Naive thymus-derived CD4-positive, alpha-beta T cell (primary cell): ENCODE measurements at regions not wholly inside any gene's neighbourhood (a gene's known extent, or its start where the extent isn't known, plus 50 kb on each side); places are given as distances from the start of the nearest gene placed in this dataset.

Source experiments
- ATAC-seq: fragments of 150-1000 bp; cut with Tn5 transposase; 2 replicates; pipeline ENCODE4 v1.10.0; 2021; ENCODE audit warnings: mild to moderate bottlenecking, moderate library complexity
- CTCF ChIA-PET: fragments of 350-600 bp; sonication (Branson Sonifier 250); formaldehyde crosslinking; loops from one replicate; lab custom pipeline; 2021; ENCODE audit warnings: antibody characterized with exemption; lab: Charles Lee
- POLR2A ChIA-PET: fragments of 350-600 bp; sonication (Branson Sonifier 250); formaldehyde crosslinking; loops from one replicate; lab custom pipeline; 2021; ENCODE audit warnings: antibody characterized with exemption, inconsistent platforms; lab: Charles Lee
- DNase-seq, 9 donors: peaks; one replicate each; pipeline versions ENCODE4 v3.0.0 to v3.0.0-alpha.2; 2020 to 2022; ENCODE audit warnings: mixed read lengths in 1 of 9
- H3K27ac ChIP-seq: one replicate; pipeline ENCODE4 v1.7.0; 2013; ENCODE audit warnings: mild to moderate bottlenecking, low read depth, low read length, moderate library complexity
- H3K27me3 ChIP-seq, 2 donors: one replicate each; pipeline ENCODE4 v1.7.0; 2013; ENCODE audit warnings: low read length in 2 of 2, mild to moderate bottlenecking in 2 of 2, moderate library complexity in 2 of 2; ENCODE audit not compliant: control insufficient read depth in 2 of 2, insufficient read depth in 2 of 2
- H3K36me3 ChIP-seq, 3 experiments: 1 replicate in 2 of 3; 2 replicates in 1 of 3; pipeline ENCODE4 v1.7.0; 2013; ENCODE audit warnings: low read length in 3 of 3, mild to moderate bottlenecking in 3 of 3, moderate library complexity in 1 of 3; ENCODE audit not compliant: insufficient read depth in 3 of 3, control insufficient read depth in 2 of 3
- H3K4me1 ChIP-seq, 2 donors: one replicate each; pipeline ENCODE4 v1.7.0; 2013; ENCODE audit warnings: low read length in 2 of 2, mild to moderate bottlenecking in 2 of 2, moderate library complexity in 1 of 2; ENCODE audit not compliant: control insufficient read depth in 2 of 2, insufficient read depth in 2 of 2
- H3K4me3 ChIP-seq: 2 replicates; pipeline ENCODE4 v1.7.0; 2013; ENCODE audit warnings: mild to moderate bottlenecking, low read length
- H3K9me3 ChIP-seq, 3 experiments: 1 replicate in 2 of 3; 2 replicates in 1 of 3; pipeline ENCODE4 v1.7.0; 2013; ENCODE audit warnings: low read length in 3 of 3; ENCODE audit not compliant: control insufficient read depth in 2 of 3
- H3K27ac Mint-ChIP-seq, 9 donors: one replicate each; pipeline ENCODE4 v1.8.0; 2020 to 2022; ENCODE audit warnings: mixed read lengths in 9 of 9, mild to moderate bottlenecking in 8 of 9, moderate library complexity in 5 of 9, inconsistent platforms in 2 of 9
- H3K27me3 Mint-ChIP-seq, 5 donors: one replicate each; pipeline ENCODE4 v1.8.0; 2021 to 2022; ENCODE audit warnings: mixed read lengths in 5 of 5, mild to moderate bottlenecking in 1 of 5
- H3K36me3 Mint-ChIP-seq, 5 donors: one replicate each; pipeline ENCODE4 v1.8.0; 2020 to 2022; ENCODE audit warnings: mixed read lengths in 5 of 5, mild to moderate bottlenecking in 3 of 5, inconsistent platforms in 1 of 5
- H3K4me1 Mint-ChIP-seq, 7 donors: one replicate each; pipeline ENCODE4 v1.8.0; 2020 to 2022; ENCODE audit warnings: mixed read lengths in 7 of 7, mild to moderate bottlenecking in 3 of 7, inconsistent platforms in 1 of 7
- H3K4me3 Mint-ChIP-seq, 10 donors: one replicate each; pipeline ENCODE4 v1.8.0; 2020 to 2022; ENCODE audit warnings: mild to moderate bottlenecking in 10 of 10, mixed read lengths in 10 of 10, moderate library complexity in 6 of 10, inconsistent platforms in 2 of 10
- H3K9me3 Mint-ChIP-seq, 11 donors: one replicate each; pipeline ENCODE4 v1.8.0; 2020 to 2022; ENCODE audit warnings: mixed read lengths in 11 of 11, mild to moderate bottlenecking in 4 of 11, inconsistent platforms in 1 of 11, moderate library complexity in 1 of 11
- intact Hi-C, 2 donors: fragments of 100-400 bp; cut with micrococcal nuclease; formaldehyde crosslinking; loops; one replicate each; pipeline ENCODE4 v1.15.1; 2023

GRCh38 chr9:129493706-129494047 lies 127.2 kb downstream of the C9orf50 start:
- no peak for DNase-seq
- H3K36me3 ChIP-seq: no peaks in the 10 kb centered on the region
- Mint-ChIP-seq H3K27me3 (no peaks in the 10 kb centered on the region), H3K27ac (peak overlapping the region in 2 of 9 donors; percentile 24 to 46), H3K9me3 (peaks cover 0 to 2% (median 0%) of the 10 kb centered on the region in 11 donors), H3K4me1 (peaks cover 23 to 60% (median 33%) of the 10 kb centered on the region in 7 donors), H3K36me3 (peaks cover 0 to 32% (median 0%) of the 10 kb centered on the region in 5 donors), H3K4me3 (peak overlapping the region in 5 of 10 donors; percentile 3 to 49 (median 40))
- ATAC-seq: no peak
- H3K4me1 ChIP-seq: peaks cover 33 to 40% of the 10 kb centered on the region in 2 donors
- ChIA-PET CTCF (no interaction called here), POLR2A (no interaction called here)
- no peak overlapping the region for H3K27ac ChIP-seq
- H3K27me3 ChIP-seq: no peaks in the 10 kb centered on the region
- intact Hi-C loops: no loop called here
- no peak overlapping the region for H3K4me3 ChIP-seq
- no peaks in the 10 kb centered on the region for H3K9me3 ChIP-seq

DNA sequence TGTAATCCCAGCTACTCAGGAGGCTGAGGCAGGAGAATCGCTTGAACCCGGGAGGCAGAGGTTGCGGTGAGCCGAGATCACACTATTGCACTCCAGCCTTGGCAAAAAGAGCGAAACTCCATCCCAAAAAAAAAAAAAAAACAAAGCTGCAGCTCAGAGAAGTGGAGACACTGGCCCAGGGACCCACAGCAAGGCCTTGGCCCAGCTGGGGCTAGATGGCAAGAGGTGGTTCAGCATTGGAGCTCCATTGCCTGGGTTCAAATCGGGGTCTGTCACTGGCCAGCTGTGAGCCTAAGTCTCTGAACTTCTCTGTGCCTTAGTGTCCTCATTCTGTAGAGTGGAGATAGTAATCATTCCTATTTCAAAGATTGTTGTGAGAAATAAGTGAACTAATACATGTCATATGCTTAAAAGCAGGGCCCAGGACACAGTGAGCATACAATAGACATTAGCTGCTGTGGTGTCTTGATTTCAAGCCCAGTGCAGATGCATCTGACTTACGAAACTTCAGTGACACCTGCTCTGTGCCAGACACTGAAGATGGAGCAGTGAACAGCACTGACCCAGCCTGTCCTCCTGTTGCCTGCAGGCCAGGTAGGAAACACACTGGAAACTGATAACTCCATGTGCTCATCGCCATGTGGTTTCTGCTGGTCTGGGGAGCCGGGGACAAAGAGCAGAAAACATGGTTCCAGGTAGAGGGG lies 127.7 kb downstream of the C9orf50 start:
- peak overlapping the region in 2 of 9 donors; percentile 24 to 46 for H3K27ac Mint-ChIP-seq

GRCh38 chr9:129491487-129491855 lies 129.4 kb downstream of the C9orf50 start:
- Histone ChIP-seq H3K9me3 (no peaks in the 10 kb centered on the region), H3K4me3 (no peak overlapping the region), H3K27me3 (no peaks in the 10 kb centered on the region), H3K27ac (no peak overlapping the region), H3K4me1 (peaks cover 36 to 43% of the 10 kb centered on the region in 2 donors), H3K36me3 (no peaks in the 10 kb centered on the region)
- Mint-ChIP-seq H3K9me3 (peaks cover 0 to 2% (median 0%) of the 10 kb centered on the region in 11 donors), H3K27me3 (no peaks in the 10 kb centered on the region), H3K4me3 (peak overlapping the region in 1 of 10 donors; percentile 92), H3K36me3 (peaks cover 0 to 27% (median 0%) of the 10 kb centered on the region in 5 donors), H3K27ac (peak overlapping the region in 5 of 9 donors; percentile 30 to 92 (median 84)), H3K4me1 (peaks cover 17 to 62% (median 44%) of the 10 kb centered on the region in 7 donors)
- CTCF ChIA-PET: no interaction called here
- intact Hi-C loops: no loop called here
- ATAC-seq (no peak), DNase-seq (no peak)
- POLR2A ChIA-PET: interaction anchor here (1.1 kb wide), 1 partner anchor 157 kb away, joined by 4 read pairs; no protein-coding TSS in a partner anchor

More for the DNA sequence above, 127.7 kb downstream of the C9orf50 start:
- Histone ChIP-seq H3K36me3 (no peaks in the 10 kb centered on the region), H3K27me3 (no peaks in the 10 kb centered on the region), H3K9me3 (no peaks in the 10 kb centered on the region), H3K27ac (no peak overlapping the region), H3K4me3 (no peak overlapping the region), H3K4me1 (peaks cover 33 to 42% of the 10 kb centered on the region in 2 donors)
- H3K4me3 Mint-ChIP-seq: peak overlapping the region in 6 of 10 donors; percentile 3 to 49 (median 34)
- no peak for DNase-seq
- intact Hi-C loops: no loop called here
- H3K36me3 Mint-ChIP-seq: peaks cover 0 to 30% (median 0%) of the 10 kb centered on the region in 5 donors
- peaks cover 0 to 2% (median 0%) of the 10 kb centered on the region in 11 donors for H3K9me3 Mint-ChIP-seq
- H3K4me1 Mint-ChIP-seq: peaks cover 23 to 57% (median 33%) of the 10 kb centered on the region in 7 donors
- ChIA-PET CTCF (no interaction called here), POLR2A (no interaction called here)
- no peaks in the 10 kb centered on the region for H3K27me3 Mint-ChIP-seq
- ATAC-seq: no peak

DNA sequence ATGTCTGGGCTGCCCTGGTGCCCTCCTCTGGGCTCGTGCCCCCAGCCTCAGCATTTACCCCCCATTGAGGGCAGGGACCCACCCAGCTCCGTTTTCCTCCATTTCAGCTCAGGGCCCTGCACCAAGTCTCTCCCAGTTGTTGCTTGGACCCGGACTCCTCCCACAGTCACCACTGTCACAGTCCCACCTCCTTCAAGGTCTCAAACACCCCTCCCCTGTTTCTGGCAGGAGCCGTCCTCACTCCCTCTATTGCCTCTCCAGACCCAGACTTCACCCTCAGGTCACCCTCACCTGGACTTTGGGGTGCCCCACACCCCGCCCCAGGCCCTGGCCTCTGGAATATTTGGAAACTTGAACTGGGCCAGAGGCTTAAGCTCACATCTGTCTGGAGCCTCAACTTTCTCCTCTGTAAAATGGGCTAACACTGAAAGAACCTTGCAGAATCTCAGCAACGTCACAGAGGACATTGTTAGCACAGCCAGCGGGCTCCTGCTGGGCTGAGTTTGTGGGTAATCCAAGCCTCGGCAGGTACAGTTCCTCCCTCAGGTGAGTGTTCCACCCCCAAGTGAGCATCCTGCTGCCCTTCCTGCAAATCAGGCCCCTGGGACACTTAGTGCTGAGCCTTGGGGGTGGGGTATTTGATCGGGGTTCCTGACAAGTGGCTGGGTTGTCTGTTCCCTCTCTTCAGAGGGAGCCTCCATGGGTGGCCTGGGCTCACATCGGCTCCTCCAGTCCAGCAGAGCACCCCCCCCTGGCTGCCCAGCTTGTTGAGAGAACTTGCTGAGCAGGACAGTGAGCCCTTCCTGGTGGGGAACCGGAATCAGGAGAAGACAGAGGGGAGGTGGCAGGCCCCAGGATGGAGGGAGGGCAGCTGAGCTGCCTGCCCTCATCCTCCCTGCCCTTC lies 130.1 kb downstream of the C9orf50 start:
- Mint-ChIP-seq H3K9me3 (peaks cover 0 to 2% (median 0%) of the 10 kb centered on the region in 11 donors), H3K27ac (peak overlapping the region; percentile 80 to 92 (median 86)), H3K4me1 (peaks cover 17 to 62% (median 46%) of the 10 kb centered on the region in 7 donors), H3K36me3 (peaks cover 0 to 27% (median 0%) of the 10 kb centered on the region in 5 donors), H3K27me3 (no peaks in the 10 kb centered on the region), H3K4me3 (peak overlapping the region in 9 of 10 donors; percentile 47 to 92 (median 76))
- Histone ChIP-seq H3K4me1 (peaks cover 30 to 37% of the 10 kb centered on the region in 2 donors), H3K36me3 (no peaks in the 10 kb centered on the region), H3K27ac (no peak overlapping the region), H3K27me3 (no peaks in the 10 kb centered on the region), H3K4me3 (no peak overlapping the region), H3K9me3 (no peaks in the 10 kb centered on the region)
- ChIA-PET POLR2A (interaction anchor here (0.9 to 1.5 kb wide), 3 partner anchors 54 to 157 kb away, joined by 3 to 5 read pairs (median 4); no protein-coding TSS in a partner anchor), CTCF (no interaction called here)
- intact Hi-C loops: no loop called here
- no peak for DNase-seq
- no peak for ATAC-seq

DNA sequence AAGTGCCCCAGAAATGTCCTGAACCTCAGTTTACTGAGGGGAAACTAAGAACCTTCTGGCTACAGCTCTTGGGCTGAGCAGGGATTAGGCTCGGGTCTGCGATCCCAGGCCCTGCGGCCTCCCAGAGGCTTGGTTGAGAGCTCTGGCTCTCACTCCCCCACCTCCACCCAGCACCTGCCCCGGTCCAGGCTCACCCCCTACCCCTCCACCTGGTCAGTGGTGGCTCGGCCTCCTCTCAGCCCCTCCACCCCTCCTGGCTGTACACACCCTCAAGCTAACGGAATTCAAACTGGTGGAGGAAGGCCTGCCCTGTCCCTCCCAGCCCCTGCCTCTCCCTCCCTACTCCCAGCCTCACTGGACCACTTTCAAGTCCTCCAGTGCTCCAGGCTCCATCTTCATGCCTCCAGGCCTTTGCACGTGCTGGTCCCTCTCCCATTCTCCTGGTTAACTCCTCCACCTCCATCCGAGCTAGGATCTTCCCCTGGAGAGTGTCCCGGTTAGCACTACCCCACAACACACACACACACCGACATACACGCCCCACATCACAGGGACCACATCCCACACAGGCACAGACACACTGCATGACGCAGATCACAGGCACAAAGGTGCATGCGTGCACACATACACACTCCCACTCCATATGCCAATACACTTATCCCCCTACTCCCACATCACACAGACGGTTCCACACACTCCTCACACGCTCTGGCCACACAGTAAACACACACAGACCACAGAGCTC lies 130.9 kb downstream of the C9orf50 start:
- DNase-seq (peak in 8 of 9 donors; percentile 56 to 78 (median 74)), ATAC-seq (peak; percentile 71)
- H3K4me3 ChIP-seq: no peak overlapping the region
- H3K27ac Mint-ChIP-seq: peak overlapping the region; percentile 80 to 98 (median 88)
- intact Hi-C loops: loop anchor here (2.0 to 5.0 kb wide), 7 partner anchors 107 to 399 kb away; partner anchors contain the start of gene IER5L (in 2 of the 2)
- peaks cover 22 to 30% of the 10 kb centered on the region in 2 donors for H3K4me1 ChIP-seq
- peaks cover 0 to 25% (median 0%) of the 10 kb centered on the region in 5 donors for H3K36me3 Mint-ChIP-seq
- POLR2A ChIA-PET: interaction anchor here (0.9 to 1.5 kb wide), 5 partner anchors 12 to 106 kb away, joined by 3 to 5 read pairs (median 4); no protein-coding TSS in a partner anchor
- CTCF ChIA-PET: no interaction called here
- H3K27ac ChIP-seq: peak overlapping the region; percentile 33
- peaks cover 25 to 65% (median 46%) of the 10 kb centered on the region in 7 donors for H3K4me1 Mint-ChIP-seq
- no peaks in the 10 kb centered on the region for H3K27me3 ChIP-seq
- peak overlapping the region; percentile 47 to 92 (median 84) for H3K4me3 Mint-ChIP-seq
- H3K27me3 Mint-ChIP-seq: no peaks in the 10 kb centered on the region
- H3K9me3 ChIP-seq: no peaks in the 10 kb centered on the region
- H3K9me3 Mint-ChIP-seq: peaks cover 0 to 2% (median 0%) of the 10 kb centered on the region in 11 donors
- no peaks in the 10 kb centered on the region for H3K36me3 ChIP-seq
